ENCODE measurements at regions not wholly inside any gene's neighbourhood (a gene's known extent, or its start where the extent isn't known, plus 50 kb on each side); places are given as distances from the start of the nearest gene placed in this dataset.
A peak's percentile ranks its signal among the peaks of the same experiment; 100 is the strongest.

- no peak for DNase-seq
Measured at GRCh38 chr20:4600308-4601014, 85.8 kb upstream of the PRNP start.

GRCh38 chr20:4597215-4597614 lies 89.0 kb upstream of the PRNP start:
- DNase-seq: no peak

- DNase-seq: no peak
Measured at GRCh38 chr20:4593149-4593525, 93.1 kb upstream of the PRNP start.

GRCh38 chr20:4592316-4593148 lies 93.7 kb upstream of the PRNP start:
- DNase-seq: peak; percentile 46

- DNase-seq: no peak
Measured at GRCh38 chr20:4591975-4592315, 94.3 kb upstream of the PRNP start.

GRCh38 chr20:4585758-4586157 lies 100.5 kb upstream of the PRNP start:
- no peak for DNase-seq

GRCh38 chr20:4585104-4585753 lies 101.0 kb upstream of the PRNP start:
- DNase-seq: no peak

- DNase-seq: no peak
Measured at GRCh38 chr20:4584510-4584909, 101.7 kb upstream of the PRNP start.

GRCh38 chr20:4581838-4582237 lies 104.4 kb upstream of the PRNP start:
- DNase-seq: no peak

GRCh38 chr20:4578375-4578774 lies 107.9 kb upstream of the PRNP start:
- no peak for DNase-seq

- no peak for DNase-seq
Measured at GRCh38 chr20:4574356-4574690, 111.9 kb upstream of the PRNP start.

- DNase-seq: no peak
Measured at GRCh38 chr20:4573564-4574355, 112.5 kb upstream of the PRNP start.

- no peak for DNase-seq
Measured at GRCh38 chr20:4571759-4572531, 114.3 kb upstream of the PRNP start.

- DNase-seq: no peak
Measured at GRCh38 chr20:4569865-4570264, 116.4 kb upstream of the PRNP start.

GRCh38 chr20:4569092-4569491 lies 117.2 kb upstream of the PRNP start:
- no peak for DNase-seq

- no peak for DNase-seq
Measured at GRCh38 chr20:4568361-4568959, 117.8 kb upstream of the PRNP start.

- DNase-seq: no peak
Measured at GRCh38 chr20:4567170-4567569, 119.1 kb upstream of the PRNP start.

- DNase-seq: no peak
Measured at GRCh38 chr20:4563534-4563933, 122.7 kb upstream of the PRNP start.

- DNase-seq: no peak
Measured at GRCh38 chr20:4563031-4563430, 123.2 kb upstream of the PRNP start.

- no peak for DNase-seq
Measured at GRCh38 chr20:4560667-4561066, 125.6 kb upstream of the PRNP start.

- no peak for DNase-seq
Measured at GRCh38 chr20:4559906-4560305, 126.3 kb upstream of the PRNP start.

- no peak for DNase-seq
Measured at GRCh38 chr20:4559106-4559505, 127.2 kb upstream of the PRNP start.

Data from NCI-H1105 treated with DMSO at 0.1 percent for 48 hours (cell line).